MM.1S (cell line): ENCODE measurements at regions not wholly inside any gene's neighbourhood (a gene's known extent, or its start where the extent isn't known, plus 50 kb on each side); places are given as distances from the start of the nearest gene placed in this dataset.

ENCODE experiments used
- DNase-seq: peaks from one replicate; pipeline ENCODE4 v3.0.0-alpha.2; 2015
- H2AFZ ChIP-seq: fragments of 300-600 bp; sonication (generic); 2 replicates; pipeline ENCODE4 v1.6.0; 2016; ENCODE audit warnings: antibody characterized with exemption, low read length
- H3F3A ChIP-seq: fragments of 300-600 bp; sonication (generic); 2 replicates; pipeline ENCODE4 v1.6.1; 2016; ENCODE audit warnings: mild to moderate bottlenecking, antibody characterized with exemption, low read length, moderate library complexity, mixed read lengths; ENCODE audit not compliant: insufficient read depth
- H3K27ac ChIP-seq: fragments of 300-600 bp; sonication (generic); 2 replicates; pipeline ENCODE4 v1.5.1; 2016; ENCODE audit warnings: mild to moderate bottlenecking, low read length
- H3K27me3 ChIP-seq: fragments of 300-600 bp; sonication (generic); replicated peaks from 2 replicates; pipeline ENCODE4 v1.6.0; 2016; ENCODE audit warnings: low read length; ENCODE audit not compliant: insufficient read depth
- H3K36me3 ChIP-seq: fragments of 300-600 bp; sonication (generic); replicated peaks from 2 replicates; pipeline ENCODE4 v1.6.1; 2016; ENCODE audit warnings: mild to moderate bottlenecking, low read length, mixed read lengths; ENCODE audit not compliant: insufficient read depth
- H3K4me1 ChIP-seq: fragments of 300-600 bp; sonication (generic); 2 replicates; pipeline ENCODE4 v1.6.1; 2016; ENCODE audit warnings: low read length, mixed read lengths
- H3K4me2 ChIP-seq: fragments of 300-600 bp; sonication (generic); 2 replicates; pipeline ENCODE4 v1.6.0; 2016; ENCODE audit warnings: low read depth, low read length
- H3K4me3 ChIP-seq: fragments of 300-600 bp; sonication (generic); 2 replicates; pipeline ENCODE4 v1.5.1; 2016; ENCODE audit warnings: low read length, mixed read lengths
- H3K79me2 ChIP-seq: fragments of 300-600 bp; sonication (generic); 2 replicates; pipeline ENCODE4 v1.6.1; 2016; ENCODE audit warnings: mixed run types, low read length, mixed read lengths
- H3K9ac ChIP-seq: fragments of 300-600 bp; sonication (generic); 2 replicates; pipeline ENCODE4 v1.6.1; 2016; ENCODE audit warnings: low read length, mixed read lengths
- H3K9me2 ChIP-seq: fragments of 300-600 bp; sonication (generic); replicated peaks from 2 replicates; pipeline ENCODE4 v1.6.1; 2016; ENCODE audit warnings: mild to moderate bottlenecking, low read length, mixed read lengths; ENCODE audit not compliant: insufficient read depth
- H3K9me3 ChIP-seq: fragments of 300-600 bp; sonication (generic); replicated peaks from 2 replicates; pipeline ENCODE4 v1.6.1; 2016; ENCODE audit warnings: mild to moderate bottlenecking, low read length, mixed read lengths; ENCODE audit not compliant: insufficient read depth
- H4K20me1 ChIP-seq: fragments of 300-600 bp; sonication (generic); 2 replicates; pipeline ENCODE4 v1.6.1; 2016; ENCODE audit warnings: mild to moderate bottlenecking, low read length, moderate library complexity, mixed read lengths; ENCODE audit not compliant: insufficient read depth
- CTCF ChIP-seq: fragments of 300-600 bp; sonication (generic); IDR thresholded peaks from 2 replicates; pipeline ENCODE4 v1.5.1; 2016; ENCODE audit warnings: antibody characterized with exemption, low read length, mixed read lengths
- EZH2 ChIP-seq: fragments of 300-600 bp; sonication (generic); optimal IDR thresholded peaks from 2 replicates; pipeline ENCODE3; 2017; ENCODE audit warnings: low read depth, mild to moderate bottlenecking, antibody characterized with exemption, low read length, mixed read lengths
- EZH2phosphoT487 ChIP-seq: fragments of 300-600 bp; sonication (generic); IDR thresholded peaks from 2 replicates; pipeline ENCODE4 v1.6.1; 2018; ENCODE audit warnings: antibody characterized with exemption, low read length

GRCh38 chr6:137944793-137945498, 77.9 kb downstream of the TNFAIP3 start:
- Histone ChIP-seq H3K36me3 (no peaks in the 10 kb centered on the region), H3K4me1 (peaks cover 92% of the 10 kb centered on the region), H3K4me3 (peak overlapping the region; percentile 10; the same call in 1 of the 2 replicates), H3K9me2 (no peaks in the 10 kb centered on the region), H4K20me1 (no peaks in the 10 kb centered on the region), H3K27ac (peak overlapping the region; percentile 58; the same call in 1 of the 2 replicates), H3K9me3 (no peaks in the 10 kb centered on the region), H3F3A (peaks cover 29% of the 10 kb centered on the region), H3K79me2 (peaks cover 43% of the 10 kb centered on the region), H3K9ac (peak overlapping the region; percentile 20; the same call in 1 of the 2 replicates), H2AFZ (no peak overlapping the region), H3K4me2 (peak overlapping the region; percentile 35), H3K27me3 (no peaks in the 10 kb centered on the region)
- DNase-seq: peak; percentile 64
- no peak for TF ChIP-seq EZH2
- peak; percentile 80 for TF ChIP-seq CTCF

- Histone ChIP-seq H3K4me2 (peak overlapping the region; percentile 70), H3K79me2 (peaks cover 25% of the 10 kb centered on the region), H4K20me1 (no peaks in the 10 kb centered on the region), H3K4me1 (peaks cover 83% of the 10 kb centered on the region), H3K4me3 (peak overlapping the region; percentile 3; the same call in 1 of the 2 replicates), H3F3A (peaks cover 46% of the 10 kb centered on the region), H3K9me2 (no peaks in the 10 kb centered on the region), H2AFZ (no peak overlapping the region), H3K27me3 (no peaks in the 10 kb centered on the region), H3K36me3 (no peaks in the 10 kb centered on the region), H3K9me3 (no peaks in the 10 kb centered on the region), H3K27ac (peak overlapping the region; percentile 97), H3K9ac (peak overlapping the region; percentile 81)
- peak; percentile 91 for DNase-seq
- no peak for TF ChIP-seq CTCF
- no peak for TF ChIP-seq EZH2
- TF ChIP-seq EZH2phosphoT487: no peak
Measured at GRCh38 chr6:137949686-137950390, 82.8 kb downstream of the TNFAIP3 start.

GRCh38 chr6:137950581-137950980, 83.5 kb downstream of the TNFAIP3 start:
- Histone ChIP-seq H3F3A (peaks cover 46% of the 10 kb centered on the region), H2AFZ (no peak overlapping the region), H3K27me3 (no peaks in the 10 kb centered on the region), H3K9ac (peak overlapping the region; percentile 81), H3K36me3 (no peaks in the 10 kb centered on the region), H3K27ac (peak overlapping the region; percentile 97), H3K9me2 (no peaks in the 10 kb centered on the region), H3K4me1 (peaks cover 75% of the 10 kb centered on the region), H4K20me1 (no peaks in the 10 kb centered on the region), H3K4me3 (peak overlapping the region; percentile 22; the same call in 1 of the 2 replicates), H3K79me2 (peaks cover 19% of the 10 kb centered on the region), H3K4me2 (peak overlapping the region; percentile 70), H3K9me3 (no peaks in the 10 kb centered on the region)
- DNase-seq: peak; percentile 74
- TF ChIP-seq CTCF: no peak
- no peak for TF ChIP-seq EZH2
- no peak for TF ChIP-seq EZH2phosphoT487
